ENCODE measurements at regions not wholly inside any gene's neighbourhood (a gene's known extent, or its start where the extent isn't known, plus 50 kb on each side); places are given as distances from the start of the nearest gene placed in this dataset.
A peak's percentile ranks its signal among the peaks of the same experiment; 100 is the strongest.

DNA sequence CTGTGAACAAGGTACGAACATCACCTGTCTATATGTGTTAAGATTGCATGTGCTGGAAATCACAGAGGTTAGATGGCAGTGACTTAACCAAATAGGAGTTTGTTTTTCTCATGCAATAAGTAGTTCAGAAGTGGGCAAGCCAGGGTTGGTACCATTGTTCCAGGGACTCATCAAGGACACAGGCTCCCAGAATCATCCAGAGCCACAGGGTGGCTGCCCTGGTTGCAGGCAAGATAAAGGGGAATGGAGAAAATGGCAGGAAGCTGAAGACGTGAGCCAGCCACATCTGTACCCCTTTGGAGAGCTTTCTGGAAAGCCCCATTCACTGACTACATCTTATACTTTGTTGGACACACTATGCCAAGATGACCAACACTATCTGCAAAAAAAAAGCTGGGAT, 126.0 kb upstream of the IL12B start:
- no peak for DNase-seq (ENCODE audit: low read depth)

- peak; percentile 50 for DNase-seq (ENCODE audit: low read depth)
Measured at GRCh38 chr5:159456722-159457465, 126.6 kb upstream of the IL12B start.

DNA sequence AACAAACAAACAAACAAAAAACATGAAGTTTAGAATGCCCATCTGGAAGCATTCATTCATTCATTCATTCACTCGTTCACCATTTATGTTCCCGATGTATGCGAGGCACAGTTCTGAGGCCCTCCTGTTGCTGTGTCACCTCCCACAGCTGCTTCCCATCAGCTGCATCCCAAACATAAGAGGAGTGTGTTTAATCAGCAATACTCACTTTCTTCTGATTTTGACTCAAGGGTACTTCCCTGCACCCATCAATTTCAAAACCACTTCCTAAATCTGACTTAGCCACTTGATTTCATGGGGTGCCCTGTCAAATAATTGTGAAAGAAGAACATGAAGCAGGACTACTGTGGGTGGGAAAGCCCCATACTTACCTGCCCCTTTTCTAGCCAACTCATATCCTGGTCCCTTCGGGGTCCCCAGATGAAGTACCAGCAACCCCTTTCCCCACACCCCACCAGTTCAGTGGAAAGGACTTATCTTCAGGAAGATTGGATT, 128.0 kb upstream of the IL12B start:
- DNase-seq (ENCODE audit: low read depth) = no peak

- no peak for DNase-seq (ENCODE audit: low read depth)
Measured at GRCh38 chr5:159459132-159459627, 128.9 kb upstream of the IL12B start.

DNA sequence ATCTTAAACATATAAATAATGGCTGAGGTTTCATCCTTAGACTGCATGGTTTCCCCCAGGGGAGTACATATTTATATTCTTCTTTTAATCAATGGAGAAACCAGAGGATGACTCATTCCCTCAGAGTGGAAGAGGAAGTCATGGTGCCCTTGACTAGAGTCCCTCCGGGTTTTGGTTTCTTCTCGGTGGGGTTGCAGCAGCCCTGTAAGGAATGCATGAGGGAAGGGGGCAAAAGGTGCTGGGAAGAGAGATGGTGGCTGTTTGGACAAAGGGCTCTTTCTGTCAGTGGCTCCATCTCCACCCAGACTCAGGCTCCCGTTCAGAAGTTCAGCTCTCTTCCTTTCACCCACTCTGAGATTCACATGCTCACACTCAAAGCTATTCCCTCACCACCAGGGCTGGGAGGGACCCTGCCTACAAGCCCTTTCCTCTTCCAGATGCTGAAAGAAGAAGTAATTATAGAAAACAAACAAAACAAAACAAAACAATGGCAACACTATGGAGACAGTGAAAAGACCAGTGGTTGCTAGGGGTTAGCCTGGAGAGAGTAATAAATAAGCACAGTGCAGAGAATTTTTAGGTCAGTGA, 129.8 kb upstream of the IL12B start:
- peak; percentile 28 for DNase-seq (ENCODE audit: low read depth)

DNA sequence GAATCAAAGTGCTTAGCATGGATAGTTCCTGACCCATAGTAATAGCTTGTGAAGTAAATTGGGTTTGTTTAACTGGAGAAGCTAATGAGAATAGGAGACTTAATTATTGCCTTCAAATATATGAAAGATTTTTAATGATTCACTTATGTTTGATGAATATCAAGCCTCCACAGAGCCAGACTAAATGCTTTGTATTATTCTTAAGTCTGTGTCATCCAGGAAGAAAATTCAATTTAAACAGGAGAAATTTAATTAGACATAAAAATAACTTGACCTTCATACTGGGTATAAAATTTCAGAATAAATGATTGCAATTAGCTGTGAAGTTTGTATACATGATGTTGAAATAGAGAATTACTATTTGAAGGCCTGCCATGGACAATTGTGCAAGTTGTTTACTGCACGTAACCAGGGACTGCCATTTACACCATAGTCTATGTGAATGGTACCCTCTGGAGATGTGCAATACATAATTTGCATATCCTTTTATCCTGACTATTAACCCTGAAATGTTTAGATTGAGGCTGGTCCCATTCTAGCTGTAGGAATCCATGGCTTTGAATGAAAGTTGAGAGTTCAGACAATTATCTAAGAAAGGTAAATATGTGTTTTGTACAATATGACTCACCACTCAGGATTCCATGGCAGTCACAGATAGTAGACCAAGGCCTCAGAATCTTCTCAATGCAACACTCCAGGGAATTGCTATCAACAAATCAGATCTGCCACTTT, 133.5 kb upstream of the IL12B start:
- DNase-seq (ENCODE audit: low read depth) = peak; percentile 24

DNA sequence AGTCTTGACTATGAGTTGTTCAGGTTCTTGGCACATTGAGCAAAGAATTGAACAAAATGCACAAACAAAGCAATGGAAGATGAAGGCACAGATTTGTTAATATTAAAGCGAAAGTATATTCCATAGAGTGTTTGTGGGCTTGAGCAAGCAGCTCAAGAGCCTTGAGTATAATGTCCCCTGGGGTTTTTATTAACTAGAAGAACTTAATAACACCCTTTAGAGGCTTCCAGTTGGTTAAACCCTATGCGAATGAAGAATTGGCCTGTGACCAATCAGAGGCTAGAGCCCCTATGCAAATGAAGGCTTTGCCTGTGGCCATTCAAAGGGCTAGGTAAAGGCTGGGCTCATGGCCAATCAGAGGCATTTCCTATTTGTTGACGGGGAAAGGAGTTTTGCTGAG, 135.3 kb upstream of the IL12B start:
- no peak for DNase-seq (ENCODE audit: low read depth)

DNA sequence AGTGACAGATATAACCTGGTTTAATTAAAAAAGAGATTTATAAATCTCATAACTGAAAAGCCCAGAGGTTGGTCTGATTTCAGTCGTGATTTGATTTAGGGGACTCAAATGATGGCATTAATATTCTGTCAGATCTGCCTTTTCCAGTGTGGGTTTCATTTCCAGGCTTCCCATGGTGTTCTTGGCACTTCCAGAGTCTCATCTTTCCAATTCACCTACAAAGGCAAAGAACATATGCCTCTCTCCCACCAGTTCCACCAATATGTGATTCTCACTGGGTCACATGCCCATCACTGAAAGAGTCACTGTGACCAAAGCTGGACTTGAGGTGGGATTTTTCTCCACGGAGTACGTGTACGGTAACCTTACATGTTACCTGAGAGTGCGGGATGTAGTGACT, 137.4 kb upstream of the IL12B start:
- no peak for DNase-seq (ENCODE audit: low read depth)

DNA sequence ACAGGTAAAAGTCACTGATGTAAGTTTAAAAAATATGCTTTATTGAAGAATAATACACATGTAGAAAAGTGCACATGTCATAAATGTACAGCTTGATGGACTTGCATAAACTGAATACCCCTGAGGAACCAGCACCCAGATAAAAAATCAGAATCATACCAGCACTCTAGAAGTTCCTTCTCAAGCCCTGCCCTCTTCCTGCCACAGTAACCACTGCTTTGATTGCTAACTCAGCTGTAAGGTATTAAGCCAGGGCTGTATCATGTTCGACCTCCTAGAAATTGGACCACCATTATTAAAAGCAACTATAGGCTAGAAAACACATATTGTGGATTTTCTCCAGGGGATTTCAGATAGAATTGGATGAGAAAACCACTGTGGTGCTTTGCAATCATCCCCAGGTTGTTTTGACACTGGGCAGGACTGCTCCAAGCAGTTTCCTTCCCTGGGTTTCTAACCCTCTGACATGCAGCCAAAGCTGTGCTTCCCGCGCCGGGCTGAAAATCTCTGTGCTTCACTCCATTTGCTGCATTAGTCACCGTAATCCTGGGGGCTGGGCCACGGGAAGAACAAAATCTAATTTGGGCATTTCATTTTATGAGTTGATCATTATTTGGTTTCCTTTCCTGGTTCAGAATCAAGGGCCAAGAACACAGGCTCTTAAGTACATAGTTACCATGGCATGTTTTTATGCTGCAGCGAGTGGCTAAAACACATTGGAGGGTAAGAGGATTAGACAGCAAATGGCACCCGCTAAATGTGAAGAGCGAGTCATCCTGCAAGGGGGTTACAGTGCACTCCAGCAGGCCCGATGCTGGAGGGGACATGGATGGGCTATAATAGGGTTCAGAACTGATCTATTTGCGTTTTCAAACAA, 139.4 kb upstream of the IL12B start:
- no peak for DNase-seq (ENCODE audit: low read depth)

GRCh38 chr5:159471904-159472303, 141.6 kb upstream of the IL12B start:
- no peak for DNase-seq (ENCODE audit: low read depth)

DNA sequence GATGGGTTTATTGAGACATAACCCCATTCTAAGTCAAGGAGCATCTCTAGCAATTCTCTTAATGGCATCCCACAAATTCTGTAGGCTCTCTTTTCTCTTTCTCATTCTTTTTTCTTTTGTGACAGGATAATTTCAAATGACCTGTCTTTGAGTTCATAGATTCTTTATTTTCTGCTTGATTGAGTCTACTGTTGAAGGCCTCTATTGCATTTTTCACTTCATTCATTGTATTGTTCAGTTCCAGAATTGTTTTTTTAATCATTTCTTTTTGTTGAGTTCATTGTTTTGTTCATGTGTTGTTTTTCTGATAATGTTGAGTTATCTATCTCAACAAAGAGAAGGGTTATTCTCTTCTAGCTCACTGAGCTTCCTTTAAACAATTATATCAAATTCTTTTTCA, 144.7 kb upstream of the IL12B start:
- DNase-seq (ENCODE audit: low read depth) = no peak

DNA sequence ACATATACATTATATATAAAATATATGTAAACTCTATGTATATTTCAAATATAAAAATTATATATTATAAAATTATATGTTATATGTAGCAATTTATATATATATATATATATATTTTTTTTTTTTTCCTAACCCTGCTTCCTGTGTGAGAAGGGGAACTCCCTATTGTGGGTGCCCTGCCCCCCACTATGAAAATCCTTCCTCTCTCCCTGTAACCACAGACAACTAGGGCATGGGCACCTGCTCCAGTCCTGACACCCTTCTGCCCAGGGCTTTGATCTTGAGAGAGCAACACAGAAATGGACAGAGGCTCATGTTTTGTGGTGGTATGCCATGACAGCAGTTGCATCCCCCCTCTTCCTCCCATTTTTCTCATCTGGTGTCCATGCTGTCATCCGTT, 148.7 kb upstream of the IL12B start:
- no peak for DNase-seq (ENCODE audit: low read depth)

DNA sequence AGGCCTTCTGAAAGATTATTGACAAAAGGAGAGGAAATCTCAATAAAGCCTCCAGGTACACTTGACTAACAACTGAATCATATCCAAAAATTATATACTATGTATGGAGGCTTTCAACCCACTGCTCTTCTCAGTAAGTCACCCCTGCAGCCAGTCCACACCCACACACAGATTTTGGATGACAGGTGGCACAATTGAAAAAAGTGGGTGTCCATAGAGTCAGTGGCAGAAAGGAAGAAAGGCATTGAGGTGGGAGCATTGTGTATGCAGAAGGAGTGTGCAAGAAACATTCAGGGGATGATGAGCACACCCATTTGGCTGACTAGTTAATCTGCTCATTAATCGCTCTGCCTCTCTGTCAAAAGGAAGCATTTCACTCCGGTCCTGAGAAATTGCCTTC, 150.6 kb upstream of the IL12B start:
- DNase-seq (ENCODE audit: low read depth) = no peak

DNA sequence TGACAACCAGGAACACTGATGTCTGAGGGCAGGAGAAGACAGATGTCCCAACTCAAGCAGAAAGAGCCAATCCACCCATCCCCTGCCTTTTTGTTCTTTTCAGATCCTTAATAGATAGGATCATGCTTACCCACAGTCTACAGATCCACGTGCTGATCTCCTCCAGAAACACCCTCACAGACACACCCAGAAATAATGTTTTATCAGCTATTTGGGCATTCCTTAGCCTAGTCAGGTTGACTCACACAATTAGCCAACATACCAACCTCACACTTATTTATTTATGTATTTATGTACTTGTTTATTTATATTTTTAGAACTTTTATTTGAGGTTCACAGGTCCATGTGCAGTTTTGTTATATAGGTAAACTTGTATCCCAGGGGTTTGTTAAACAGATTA, 151.5 kb upstream of the IL12B start:
- no peak for DNase-seq (ENCODE audit: low read depth)

GRCh38 chr5:159486836-159487235, 156.5 kb upstream of the IL12B start:
- DNase-seq (ENCODE audit: low read depth) = no peak

- DNase-seq (ENCODE audit: low read depth) = no peak
Measured at GRCh38 chr5:159488516-159488915, 158.2 kb upstream of the IL12B start.

DNA sequence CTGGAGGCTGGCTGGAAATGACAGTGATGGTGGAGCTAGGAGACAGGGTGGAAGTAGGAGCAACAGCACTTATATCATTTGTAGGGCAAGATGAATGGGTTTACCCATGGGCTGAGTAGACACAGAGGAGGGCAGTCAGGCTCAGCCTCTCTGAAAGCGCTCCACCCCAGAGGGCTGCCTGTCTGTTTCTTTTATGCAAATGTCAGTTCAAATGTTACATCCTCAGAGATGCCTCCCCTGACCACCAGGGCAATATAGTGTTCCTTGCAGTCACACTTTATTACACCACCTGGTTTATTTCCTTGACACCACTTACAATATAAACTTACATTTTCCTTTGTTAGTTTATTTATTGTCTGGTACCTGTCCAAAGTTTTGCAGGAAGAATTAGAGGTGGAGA, 159.5 kb upstream of the IL12B start:
- DNase-seq (ENCODE audit: low read depth) = no peak

- no peak for DNase-seq (ENCODE audit: low read depth)
Measured at GRCh38 chr5:159490507-159490906, 160.2 kb upstream of the IL12B start.

- DNase-seq (ENCODE audit: low read depth) = no peak
Measured at GRCh38 chr5:159493696-159494095, 163.4 kb upstream of the IL12B start.

DNA sequence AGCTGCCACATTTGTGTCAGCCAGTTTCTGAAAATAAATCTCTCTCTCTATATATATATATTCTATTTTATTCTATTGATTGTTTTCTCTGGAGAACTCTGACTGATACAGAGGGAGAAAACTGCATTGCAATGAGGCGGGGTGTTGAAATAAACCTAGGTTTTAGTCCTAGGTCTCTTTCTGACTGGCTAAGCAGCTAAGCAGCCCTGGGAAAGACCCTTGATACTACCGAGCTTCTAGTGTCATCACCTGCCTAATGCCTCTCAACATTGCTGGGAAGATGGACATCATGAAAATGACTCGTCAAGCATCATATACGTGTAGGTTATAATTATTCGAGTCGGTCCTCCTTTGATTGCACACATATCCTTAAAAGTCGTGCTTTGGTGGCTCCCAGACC, 166.5 kb upstream of the IL12B start:
- DNase-seq (ENCODE audit: low read depth) = no peak

- DNase-seq (ENCODE audit: low read depth) = no peak
Measured at GRCh38 chr5:159497221-159497620, 166.9 kb upstream of the IL12B start.

DNA sequence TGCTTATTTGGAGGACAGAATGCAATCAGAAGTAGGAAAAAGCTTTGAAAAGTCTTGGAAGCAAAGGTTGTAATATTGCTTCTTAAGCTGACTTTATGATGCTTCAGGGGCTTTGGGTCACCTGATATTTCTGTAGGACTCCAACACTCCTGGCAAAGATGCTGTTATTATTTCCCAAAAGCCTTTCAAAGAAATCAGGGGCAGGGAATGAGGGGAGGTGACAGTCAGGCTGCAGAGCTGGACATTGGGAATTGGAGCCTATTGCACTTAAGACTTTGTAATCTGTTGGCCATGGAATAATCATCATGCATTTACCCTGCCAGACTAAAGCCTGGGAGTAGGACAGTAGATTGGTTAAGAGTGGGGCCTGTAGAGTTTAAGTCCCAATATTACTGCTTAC, 168.3 kb upstream of the IL12B start:
- no peak for DNase-seq (ENCODE audit: low read depth)
